Neuron (in vitro differentiated cells): ENCODE measurements at regions not wholly inside any gene's neighbourhood (a gene's known extent, or its start where the extent isn't known, plus 50 kb on each side); places are given as distances from the start of the nearest gene placed in this dataset.

Source experiments
- H2AFZ ChIP-seq: one replicate; pipeline ENCODE4 v1.6.1; 2013; ENCODE audit warnings: low read depth, mild to moderate bottlenecking, inconsistent platforms, low read length, moderate library complexity
- H3K27me3 ChIP-seq: one replicate; pipeline ENCODE4 v1.6.1; 2013; ENCODE audit warnings: low read length; ENCODE audit not compliant: insufficient read depth
- H3K36me3 ChIP-seq: one replicate; pipeline ENCODE4 v1.6.1; 2013; ENCODE audit warnings: low read length; ENCODE audit not compliant: insufficient read depth
- H3K4me1 ChIP-seq: one replicate; pipeline ENCODE4 v1.6.1; 2013; ENCODE audit warnings: low read length; ENCODE audit not compliant: insufficient read depth
- H3K4me3 ChIP-seq: 2 replicates; pipeline ENCODE4 v1.5.1; 2013; ENCODE audit warnings: mild to moderate bottlenecking, low read length, moderate library complexity
- H3K9me3 ChIP-seq: one replicate; pipeline ENCODE4 v1.6.1; 2013; ENCODE audit warnings: low read length

- Histone ChIP-seq H3K9me3 (no peaks in the 10 kb centered on the region), H3K27me3 (no peaks in the 10 kb centered on the region), H3K4me1 (peaks cover 2% of the 10 kb centered on the region)
Observed at GRCh38 chr5:33275391-33275790, 165.4 kb upstream of the TARS1 start.

GRCh38 chr5:33275921-33276627 lies 164.7 kb upstream of the TARS1 start:
- Histone ChIP-seq H3K9me3 (no peaks in the 10 kb centered on the region), H3K4me1 (peaks cover 2% of the 10 kb centered on the region), H3K36me3 (no peaks in the 10 kb centered on the region), H2AFZ (no peak overlapping the region), H3K27me3 (no peaks in the 10 kb centered on the region), H3K4me3 (no peak overlapping the region)

More at GRCh38 chr5:33275391-33275790, 165.4 kb upstream of the TARS1 start:
- Histone ChIP-seq H3K4me3 (no peak overlapping the region), H2AFZ (no peak overlapping the region), H3K36me3 (no peaks in the 10 kb centered on the region)

GRCh38 chr5:33276628-33276950 lies 164.2 kb upstream of the TARS1 start:
- no peak overlapping the region for H2AFZ ChIP-seq
- H3K36me3 ChIP-seq: no peaks in the 10 kb centered on the region
- no peaks in the 10 kb centered on the region for H3K27me3 ChIP-seq
- H3K4me3 ChIP-seq: no peak overlapping the region
- no peaks in the 10 kb centered on the region for H3K9me3 ChIP-seq
- peaks cover 2% of the 10 kb centered on the region for H3K4me1 ChIP-seq

- H3K27me3 ChIP-seq: no peaks in the 10 kb centered on the region
- no peak overlapping the region for H2AFZ ChIP-seq
- no peak overlapping the region for H3K4me3 ChIP-seq
- no peaks in the 10 kb centered on the region for H3K9me3 ChIP-seq
- no peaks in the 10 kb centered on the region for H3K36me3 ChIP-seq
- peaks cover 2% of the 10 kb centered on the region for H3K4me1 ChIP-seq
Observed at GRCh38 chr5:33277061-33277650, 163.6 kb upstream of the TARS1 start.

GRCh38 chr5:33281431-33281843 lies 159.3 kb upstream of the TARS1 start:
- Histone ChIP-seq H3K4me3 (no peak overlapping the region), H3K9me3 (no peaks in the 10 kb centered on the region), H3K27me3 (no peaks in the 10 kb centered on the region), H2AFZ (no peak overlapping the region), H3K4me1 (no peaks in the 10 kb centered on the region), H3K36me3 (no peaks in the 10 kb centered on the region)

- H2AFZ ChIP-seq: no peak overlapping the region
- no peaks in the 10 kb centered on the region for H3K4me1 ChIP-seq
- no peaks in the 10 kb centered on the region for H3K9me3 ChIP-seq
- H3K4me3 ChIP-seq: no peak overlapping the region
- no peaks in the 10 kb centered on the region for H3K27me3 ChIP-seq
- no peaks in the 10 kb centered on the region for H3K36me3 ChIP-seq
Observed at GRCh38 chr5:33282157-33282556, 158.6 kb upstream of the TARS1 start.

GRCh38 chr5:33282696-33283095 lies 158.1 kb upstream of the TARS1 start:
- Histone ChIP-seq H3K4me1 (no peaks in the 10 kb centered on the region), H3K9me3 (no peaks in the 10 kb centered on the region), H3K36me3 (no peaks in the 10 kb centered on the region), H3K27me3 (no peaks in the 10 kb centered on the region), H2AFZ (no peak overlapping the region), H3K4me3 (no peak overlapping the region)

- H3K4me1 ChIP-seq: no peaks in the 10 kb centered on the region
- no peaks in the 10 kb centered on the region for H3K9me3 ChIP-seq
- H3K36me3 ChIP-seq: no peaks in the 10 kb centered on the region
- no peak overlapping the region for H2AFZ ChIP-seq
- H3K27me3 ChIP-seq: no peaks in the 10 kb centered on the region
- H3K4me3 ChIP-seq: no peak overlapping the region
Observed at GRCh38 chr5:33283243-33283642, 157.5 kb upstream of the TARS1 start.

- no peaks in the 10 kb centered on the region for H3K9me3 ChIP-seq
- H3K4me1 ChIP-seq: no peaks in the 10 kb centered on the region
Observed at GRCh38 chr5:33284681-33285080, 156.1 kb upstream of the TARS1 start.

GRCh38 chr5:33287242-33287641 lies 153.5 kb upstream of the TARS1 start:
- Histone ChIP-seq H3K4me3 (no peak overlapping the region), H3K4me1 (no peaks in the 10 kb centered on the region), H3K36me3 (no peaks in the 10 kb centered on the region), H3K9me3 (no peaks in the 10 kb centered on the region), H3K27me3 (no peaks in the 10 kb centered on the region), H2AFZ (no peak overlapping the region)

More at GRCh38 chr5:33284681-33285080, 156.1 kb upstream of the TARS1 start:
- Histone ChIP-seq H3K27me3 (no peaks in the 10 kb centered on the region), H2AFZ (no peak overlapping the region), H3K4me3 (no peak overlapping the region), H3K36me3 (no peaks in the 10 kb centered on the region)

- no peaks in the 10 kb centered on the region for H3K36me3 ChIP-seq
- no peaks in the 10 kb centered on the region for H3K9me3 ChIP-seq
- no peak overlapping the region for H2AFZ ChIP-seq
- no peaks in the 10 kb centered on the region for H3K4me1 ChIP-seq
- H3K27me3 ChIP-seq: no peaks in the 10 kb centered on the region
- no peak overlapping the region for H3K4me3 ChIP-seq
Observed at GRCh38 chr5:33291216-33292000, 149.4 kb upstream of the TARS1 start.

GRCh38 chr5:33297760-33298216 lies 143.0 kb upstream of the TARS1 start:
- Histone ChIP-seq H3K27me3 (no peaks in the 10 kb centered on the region), H3K36me3 (no peaks in the 10 kb centered on the region), H3K4me3 (no peak overlapping the region), H3K9me3 (no peaks in the 10 kb centered on the region), H2AFZ (no peak overlapping the region), H3K4me1 (no peaks in the 10 kb centered on the region)

GRCh38 chr5:33299621-33300208 lies 141.1 kb upstream of the TARS1 start:
- no peak overlapping the region for H2AFZ ChIP-seq
- H3K4me1 ChIP-seq: no peaks in the 10 kb centered on the region
- no peaks in the 10 kb centered on the region for H3K36me3 ChIP-seq
- no peak overlapping the region for H3K4me3 ChIP-seq
- no peaks in the 10 kb centered on the region for H3K27me3 ChIP-seq
- H3K9me3 ChIP-seq: no peaks in the 10 kb centered on the region
